HFFc6 (cell line): ENCODE measurements at regions not wholly inside any gene's neighbourhood (a gene's known extent, or its start where the extent isn't known, plus 50 kb on each side); places are given as distances from the start of the nearest gene placed in this dataset.

ENCODE experiments used
- DNase-seq: peaks from one replicate; pipeline ENCODE4 v3.0.0-alpha.2; 2018
- H3K27ac Mint-ChIP-seq: 2 replicates; pipeline ENCODE4 v1.8.0; 2020; ENCODE audit warnings: mild to moderate bottlenecking, mixed read lengths
- H3K27me3 Mint-ChIP-seq: 2 replicates; pipeline ENCODE4 v1.8.0; 2021; ENCODE audit warnings: mild to moderate bottlenecking, moderate library complexity, mixed read lengths; ENCODE audit not compliant: insufficient read depth
- H3K36me3 Mint-ChIP-seq: 2 replicates; pipeline ENCODE4 v1.8.0; 2021; ENCODE audit warnings: low read depth, mixed read lengths
- H3K4me1 Mint-ChIP-seq: 2 replicates; pipeline ENCODE4 v1.8.0; 2020; ENCODE audit warnings: low read depth, mixed read lengths
- H3K4me3 Mint-ChIP-seq: 2 replicates; pipeline ENCODE4 v1.8.0; 2020; ENCODE audit warnings: mild to moderate bottlenecking, moderate library complexity, mixed read lengths
- H3K9me3 Mint-ChIP-seq: 2 replicates; pipeline ENCODE4 v1.8.0; 2020; ENCODE audit warnings: mild to moderate bottlenecking, mixed read lengths
- CTCF ChIP-seq: fragments of 200-600 bp; sonication (generic); IDR thresholded peaks from 2 replicates; pipeline ENCODE4 v1.5.0; 2021; ENCODE audit warnings: antibody characterized with exemption, mild to moderate bottlenecking

DNA sequence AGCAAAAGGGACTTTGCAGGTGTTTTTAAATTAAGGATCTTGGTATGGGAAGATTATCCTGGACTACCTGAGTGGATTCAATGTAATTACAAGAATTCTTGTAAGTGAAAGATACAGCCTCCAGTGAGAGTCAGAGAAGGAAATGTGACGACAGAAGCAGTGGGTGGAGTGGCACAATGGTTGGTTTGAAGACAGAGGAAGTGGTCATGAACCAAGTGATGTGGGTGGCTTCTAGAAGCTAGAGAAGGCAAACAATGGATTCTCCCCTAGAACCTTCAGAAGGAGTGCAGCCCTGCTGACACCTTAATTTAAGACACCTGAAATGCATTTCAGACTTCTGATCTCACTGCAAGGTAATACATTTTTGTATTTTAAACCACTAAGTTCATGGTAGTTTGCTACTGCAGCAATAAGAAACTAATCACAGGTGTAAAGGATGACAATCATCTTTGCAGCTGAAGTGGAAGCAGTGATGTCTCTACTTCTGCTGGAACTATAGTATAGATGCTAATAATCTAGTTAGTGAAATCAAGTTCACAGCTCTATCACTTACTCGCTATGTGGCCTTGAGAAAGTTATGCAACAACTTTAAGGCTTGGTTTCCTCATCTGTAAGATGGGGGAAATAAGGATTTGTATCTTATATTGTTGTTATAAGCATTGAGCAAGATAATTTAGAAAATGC lies 403.4 kb upstream of the SUCLG2 start:
- no peak overlapping the region for H3K4me3 Mint-ChIP-seq
- H3K27me3 Mint-ChIP-seq: peaks cover 2% of the 10 kb centered on the region; the same call in 1 of the 2 replicates
- no peaks in the 10 kb centered on the region for H3K36me3 Mint-ChIP-seq
- no peaks in the 10 kb centered on the region for H3K4me1 Mint-ChIP-seq
- no peak for DNase-seq
- H3K9me3 Mint-ChIP-seq: peaks cover 26% of the 10 kb centered on the region
- TF ChIP-seq CTCF: no peak
- no peak overlapping the region for H3K27ac Mint-ChIP-seq

DNA sequence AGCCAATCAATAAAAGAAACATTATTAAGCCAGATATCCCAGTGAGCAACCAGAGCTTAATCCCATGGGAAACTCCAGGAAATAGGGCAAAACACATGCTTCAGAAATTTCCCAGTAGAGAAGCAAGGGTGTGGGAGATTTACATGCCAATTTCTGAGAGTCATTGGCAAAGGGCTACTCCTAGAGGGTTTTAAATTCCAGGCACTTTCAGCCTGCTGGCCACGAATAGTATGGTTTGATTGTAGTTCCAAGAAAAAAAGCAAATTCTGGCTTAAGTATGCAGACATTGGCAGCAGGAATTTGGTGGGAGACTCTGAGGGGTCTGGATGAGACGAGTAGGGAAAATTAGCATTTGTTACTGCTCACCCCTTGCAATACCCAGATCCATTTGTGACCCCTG lies 402.1 kb upstream of the SUCLG2 start:
- no peak overlapping the region for H3K27ac Mint-ChIP-seq
- no peak for DNase-seq
- no peak overlapping the region for H3K4me3 Mint-ChIP-seq
- H3K4me1 Mint-ChIP-seq: no peaks in the 10 kb centered on the region
- peaks cover 33% of the 10 kb centered on the region for H3K9me3 Mint-ChIP-seq
- no peak for TF ChIP-seq CTCF
- no peaks in the 10 kb centered on the region for H3K36me3 Mint-ChIP-seq
- peaks cover 2% of the 10 kb centered on the region; the same call in 1 of the 2 replicates for H3K27me3 Mint-ChIP-seq

GRCh38 chr3:68055215-68055614 lies 400.8 kb upstream of the SUCLG2 start:
- H3K9me3 Mint-ChIP-seq: peaks cover 19% of the 10 kb centered on the region
- no peak overlapping the region for H3K4me3 Mint-ChIP-seq
- H3K27ac Mint-ChIP-seq: no peak overlapping the region
- TF ChIP-seq CTCF: no peak
- no peaks in the 10 kb centered on the region for H3K36me3 Mint-ChIP-seq
- H3K27me3 Mint-ChIP-seq: peaks cover 2% of the 10 kb centered on the region; the same call in 1 of the 2 replicates
- H3K4me1 Mint-ChIP-seq: no peaks in the 10 kb centered on the region
- DNase-seq: no peak

DNA sequence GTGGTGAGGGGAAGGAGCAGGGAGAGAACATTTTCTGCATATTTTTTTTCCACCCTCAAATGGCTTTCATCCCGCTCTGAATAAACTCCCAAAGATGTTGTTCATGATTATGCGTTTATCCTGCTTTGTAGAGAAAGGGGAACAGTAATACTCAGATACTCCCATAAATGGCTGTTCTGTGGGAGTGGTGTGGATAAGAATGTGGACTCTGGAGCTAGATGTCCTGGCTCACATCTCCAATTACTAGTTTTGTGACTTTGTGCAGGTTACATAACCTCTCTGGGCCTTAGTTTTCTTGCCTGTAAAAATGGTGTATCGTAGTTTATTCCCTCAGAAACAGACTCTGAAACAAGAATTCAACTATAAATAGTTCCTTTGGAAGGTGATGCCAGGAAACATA lies 395.4 kb upstream of the SUCLG2 start:
- no peaks in the 10 kb centered on the region for H3K36me3 Mint-ChIP-seq
- no peak overlapping the region for H3K27ac Mint-ChIP-seq
- TF ChIP-seq CTCF: no peak
- peaks cover 29% of the 10 kb centered on the region for H3K9me3 Mint-ChIP-seq
- no peaks in the 10 kb centered on the region for H3K27me3 Mint-ChIP-seq
- no peak overlapping the region for H3K4me3 Mint-ChIP-seq
- no peak for DNase-seq
- H3K4me1 Mint-ChIP-seq: no peaks in the 10 kb centered on the region

DNA sequence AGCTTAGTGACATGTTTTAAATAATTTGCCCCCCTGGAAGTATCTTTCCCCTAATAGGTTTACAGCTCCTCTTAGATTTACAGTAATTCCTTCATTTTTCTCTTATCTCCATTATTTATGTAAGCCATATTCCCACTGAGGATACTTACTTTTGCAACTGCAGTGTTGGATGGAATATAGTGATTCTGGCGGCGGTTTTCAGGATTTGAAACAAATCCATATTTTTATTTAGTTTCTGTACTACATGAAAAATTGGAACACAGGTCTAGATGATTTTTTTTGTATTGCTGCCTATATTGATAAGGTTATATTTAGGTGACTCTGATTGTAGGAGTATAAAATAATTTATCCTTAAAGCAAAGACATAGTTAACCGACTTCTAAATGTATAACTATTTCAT lies 391.6 kb upstream of the SUCLG2 start:
- TF ChIP-seq CTCF: no peak
- no peaks in the 10 kb centered on the region for H3K36me3 Mint-ChIP-seq
- H3K4me3 Mint-ChIP-seq: no peak overlapping the region
- H3K9me3 Mint-ChIP-seq: peaks cover 28% of the 10 kb centered on the region
- no peaks in the 10 kb centered on the region for H3K4me1 Mint-ChIP-seq
- DNase-seq: no peak
- no peaks in the 10 kb centered on the region for H3K27me3 Mint-ChIP-seq
- H3K27ac Mint-ChIP-seq: no peak overlapping the region
